Skeletal muscle tissue (tissue), 3 donors: ENCODE measurements at regions not wholly inside any gene's neighbourhood (a gene's known extent, or its start where the extent isn't known, plus 50 kb on each side); places are given as distances from the start of the nearest gene placed in this dataset.

Source experiments
- H3K27ac ChIP-seq: one replicate; pipeline ENCODE4 v1.7.0; 2013; ENCODE audit warnings: mild to moderate bottlenecking, low read depth, low read length, inconsistent platforms
- H3K27me3 ChIP-seq, 3 donors: one replicate each; pipeline ENCODE4 v1.7.0; 2013; ENCODE audit warnings: low read length in 3 of 3; ENCODE audit not compliant: control insufficient read depth in 3 of 3, insufficient read depth in 3 of 3
- H3K36me3 ChIP-seq, 3 donors: one replicate each; pipeline ENCODE4 v1.7.0; 2013; ENCODE audit warnings: low read length in 3 of 3; ENCODE audit not compliant: control insufficient read depth in 3 of 3, insufficient read depth in 3 of 3
- H3K4me1 ChIP-seq, 3 donors: one replicate each; pipeline ENCODE4 v1.7.0; 2013; ENCODE audit warnings: low read length in 3 of 3, mild to moderate bottlenecking in 3 of 3; ENCODE audit not compliant: control insufficient read depth in 3 of 3, insufficient read depth in 3 of 3
- H3K4me3 ChIP-seq, 3 donors: one replicate each; pipeline ENCODE4 v1.7.0; 2013; ENCODE audit warnings: low read length in 3 of 3
- H3K9ac ChIP-seq, 3 donors: one replicate each; pipeline ENCODE4 v1.7.0; 2013; ENCODE audit warnings: low read length in 3 of 3, mild to moderate bottlenecking in 3 of 3, moderate library complexity in 2 of 3, low read depth in 1 of 3
- H3K9me3 ChIP-seq, 3 donors: one replicate each; pipeline ENCODE4 v1.7.0; 2013; ENCODE audit warnings: low read length in 3 of 3; ENCODE audit not compliant: control insufficient read depth in 3 of 3
- donor health status: Osteomylitis.

- H3K36me3 ChIP-seq: no peaks in the 10 kb centered on the region
- no peak overlapping the region for H3K9ac ChIP-seq
- H3K27ac ChIP-seq: no peak overlapping the region
Observed at GRCh38 chr13:47310401-47310800, 413.5 kb upstream of the HTR2A start.

GRCh38 chr13:47306991-47307390 lies 410.1 kb upstream of the HTR2A start:
- no peak overlapping the region for H3K9ac ChIP-seq
- H3K27ac ChIP-seq: no peak overlapping the region
- no peaks in the 10 kb centered on the region for H3K9me3 ChIP-seq
- H3K27me3 ChIP-seq: no peaks in the 10 kb centered on the region
- no peaks in the 10 kb centered on the region for H3K36me3 ChIP-seq
- no peak overlapping the region for H3K4me3 ChIP-seq
- no peaks in the 10 kb centered on the region for H3K4me1 ChIP-seq

More at GRCh38 chr13:47310401-47310800, 413.5 kb upstream of the HTR2A start:
- H3K4me1 ChIP-seq: no peaks in the 10 kb centered on the region
- no peaks in the 10 kb centered on the region for H3K27me3 ChIP-seq
- no peak overlapping the region for H3K4me3 ChIP-seq
- no peaks in the 10 kb centered on the region for H3K9me3 ChIP-seq

GRCh38 chr13:47303626-47304025 lies 406.8 kb upstream of the HTR2A start:
- H3K4me1 ChIP-seq: no peaks in the 10 kb centered on the region
- H3K9ac ChIP-seq: no peak overlapping the region
- no peak overlapping the region for H3K27ac ChIP-seq
- H3K4me3 ChIP-seq: no peak overlapping the region
- no peaks in the 10 kb centered on the region for H3K9me3 ChIP-seq
- no peaks in the 10 kb centered on the region for H3K27me3 ChIP-seq
- no peaks in the 10 kb centered on the region for H3K36me3 ChIP-seq

GRCh38 chr13:47299304-47299703 lies 402.5 kb upstream of the HTR2A start:
- H3K4me3 ChIP-seq: no peak overlapping the region
- no peak overlapping the region for H3K9ac ChIP-seq
- H3K27me3 ChIP-seq: no peaks in the 10 kb centered on the region
- H3K9me3 ChIP-seq: no peaks in the 10 kb centered on the region
- no peaks in the 10 kb centered on the region for H3K4me1 ChIP-seq
- H3K27ac ChIP-seq: no peak overlapping the region
- H3K36me3 ChIP-seq: no peaks in the 10 kb centered on the region

- Histone ChIP-seq H3K9ac (no peak overlapping the region), H3K27me3 (no peaks in the 10 kb centered on the region), H3K4me3 (no peak overlapping the region), H3K27ac (no peak overlapping the region), H3K4me1 (no peaks in the 10 kb centered on the region), H3K36me3 (no peaks in the 10 kb centered on the region), H3K9me3 (no peaks in the 10 kb centered on the region)
Observed at GRCh38 chr13:47298506-47298905, 401.7 kb upstream of the HTR2A start.

GRCh38 chr13:47294691-47295090 lies 397.8 kb upstream of the HTR2A start:
- Histone ChIP-seq H3K4me3 (no peak overlapping the region), H3K9ac (no peak overlapping the region), H3K36me3 (no peaks in the 10 kb centered on the region), H3K27me3 (no peaks in the 10 kb centered on the region), H3K9me3 (no peaks in the 10 kb centered on the region), H3K4me1 (no peaks in the 10 kb centered on the region), H3K27ac (no peak overlapping the region)

- no peaks in the 10 kb centered on the region for H3K9me3 ChIP-seq
- no peak overlapping the region for H3K4me3 ChIP-seq
- no peaks in the 10 kb centered on the region for H3K27me3 ChIP-seq
- H3K27ac ChIP-seq: no peak overlapping the region
- no peak overlapping the region for H3K9ac ChIP-seq
- H3K36me3 ChIP-seq: no peaks in the 10 kb centered on the region
- no peaks in the 10 kb centered on the region for H3K4me1 ChIP-seq
Observed at GRCh38 chr13:47291107-47291656, 394.3 kb upstream of the HTR2A start.

GRCh38 chr13:47289567-47289966 lies 392.7 kb upstream of the HTR2A start:
- no peaks in the 10 kb centered on the region for H3K4me1 ChIP-seq

GRCh38 chr13:47288546-47288945 lies 391.7 kb upstream of the HTR2A start:
- Histone ChIP-seq H3K9ac (no peak overlapping the region), H3K27me3 (no peaks in the 10 kb centered on the region), H3K4me1 (no peaks in the 10 kb centered on the region), H3K36me3 (no peaks in the 10 kb centered on the region), H3K9me3 (no peaks in the 10 kb centered on the region), H3K4me3 (no peak overlapping the region), H3K27ac (no peak overlapping the region)

More at GRCh38 chr13:47289567-47289966, 392.7 kb upstream of the HTR2A start:
- no peaks in the 10 kb centered on the region for H3K36me3 ChIP-seq
- no peak overlapping the region for H3K27ac ChIP-seq
- no peaks in the 10 kb centered on the region for H3K27me3 ChIP-seq
- H3K9me3 ChIP-seq: no peaks in the 10 kb centered on the region
- no peak overlapping the region for H3K9ac ChIP-seq
- no peak overlapping the region for H3K4me3 ChIP-seq

GRCh38 chr13:47287291-47287751 lies 390.5 kb upstream of the HTR2A start:
- H3K9me3 ChIP-seq: no peaks in the 10 kb centered on the region
- H3K4me3 ChIP-seq: no peak overlapping the region
- no peaks in the 10 kb centered on the region for H3K36me3 ChIP-seq

More at GRCh38 chr13:47287291-47287751, 390.5 kb upstream of the HTR2A start:
- no peak overlapping the region for H3K9ac ChIP-seq
- no peaks in the 10 kb centered on the region for H3K27me3 ChIP-seq
- no peak overlapping the region for H3K27ac ChIP-seq
- no peaks in the 10 kb centered on the region for H3K4me1 ChIP-seq
